ENCODE measurements at regions not wholly inside any gene's neighbourhood (a gene's known extent, or its start where the extent isn't known, plus 50 kb on each side); places are given as distances from the start of the nearest gene placed in this dataset.

- Histone ChIP-seq H3K9me3 (ENCODE audit: severe bottlenecking) (no peaks in the 10 kb centered on the region), H3K27me3 (ENCODE audit: insufficient read depth, poor library complexity, severe bottlenecking) (peaks cover 31% of the 10 kb centered on the region), H3K36me3 (ENCODE audit: low read depth) (no peaks in the 10 kb centered on the region), H3K27ac (ENCODE audit: poor library complexity, severe bottlenecking) (no peak overlapping the region), H3K4me1 (ENCODE audit: insufficient read depth, poor library complexity, severe bottlenecking) (peaks cover 4% of the 10 kb centered on the region), H3K4me3 (ENCODE audit: severe bottlenecking) (no peak overlapping the region)
- TF ChIP-seq CTCF (IDR thresholded peaks at IDR 0.05; ENCODE audit: poor library complexity, severe bottlenecking): no peak
- ATAC-seq (ENCODE audit: low read depth) (no peak), DNase-seq (ENCODE audit: low spot score) (no peak)
Measured at GRCh38 chr15:95325763-95326404, 1004.6 kb upstream of the NR2F2 start.

GRCh38 chr15:95326431-95327182 is 1003.9 kb upstream of the NR2F2 start:
- Histone ChIP-seq H3K4me3 (ENCODE audit: severe bottlenecking) (peak overlapping the region; percentile 1), H3K36me3 (ENCODE audit: low read depth) (no peaks in the 10 kb centered on the region), H3K27me3 (ENCODE audit: insufficient read depth, poor library complexity, severe bottlenecking) (peaks cover 29% of the 10 kb centered on the region), H3K27ac (ENCODE audit: poor library complexity, severe bottlenecking) (no peak overlapping the region), H3K9me3 (ENCODE audit: severe bottlenecking) (no peaks in the 10 kb centered on the region), H3K4me1 (ENCODE audit: insufficient read depth, poor library complexity, severe bottlenecking) (peaks cover 4% of the 10 kb centered on the region)
- TF ChIP-seq CTCF (IDR thresholded peaks at IDR 0.05; ENCODE audit: poor library complexity, severe bottlenecking): no peak
- ATAC-seq (ENCODE audit: low read depth): peak; percentile 58
- no peak for DNase-seq (ENCODE audit: low spot score)

DNA sequence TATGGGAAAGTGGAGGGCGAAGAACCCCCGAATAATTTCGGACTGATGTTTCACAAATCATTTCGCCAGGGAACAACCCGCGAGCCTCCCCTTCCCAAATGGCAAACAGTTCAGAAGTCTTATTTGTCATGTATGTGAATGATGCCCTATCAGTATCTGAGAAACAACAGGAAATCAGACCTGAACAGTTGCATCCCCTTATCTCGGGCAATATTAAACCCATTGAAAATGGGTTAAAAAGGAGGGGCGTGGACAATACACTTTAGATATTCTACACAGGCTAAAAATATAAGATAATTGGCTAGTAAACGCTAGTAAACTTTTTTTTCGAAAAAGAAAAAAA is 1003.3 kb upstream of the NR2F2 start:
- H3K36me3 ChIP-seq (ENCODE audit: low read depth): no peaks in the 10 kb centered on the region
- no peak for DNase-seq (ENCODE audit: low spot score)
- ATAC-seq (ENCODE audit: low read depth): no peak
- H3K9me3 ChIP-seq (ENCODE audit: severe bottlenecking): no peaks in the 10 kb centered on the region
- H3K27ac ChIP-seq (ENCODE audit: poor library complexity, severe bottlenecking): no peak overlapping the region
- H3K4me3 ChIP-seq (ENCODE audit: severe bottlenecking): no peak overlapping the region
- H3K27me3 ChIP-seq (ENCODE audit: insufficient read depth, poor library complexity, severe bottlenecking): peaks cover 29% of the 10 kb centered on the region
- H3K4me1 ChIP-seq (ENCODE audit: insufficient read depth, poor library complexity, severe bottlenecking): peaks cover 4% of the 10 kb centered on the region
- TF ChIP-seq CTCF (IDR thresholded peaks at IDR 0.05; ENCODE audit: poor library complexity, severe bottlenecking): no peak

DNA sequence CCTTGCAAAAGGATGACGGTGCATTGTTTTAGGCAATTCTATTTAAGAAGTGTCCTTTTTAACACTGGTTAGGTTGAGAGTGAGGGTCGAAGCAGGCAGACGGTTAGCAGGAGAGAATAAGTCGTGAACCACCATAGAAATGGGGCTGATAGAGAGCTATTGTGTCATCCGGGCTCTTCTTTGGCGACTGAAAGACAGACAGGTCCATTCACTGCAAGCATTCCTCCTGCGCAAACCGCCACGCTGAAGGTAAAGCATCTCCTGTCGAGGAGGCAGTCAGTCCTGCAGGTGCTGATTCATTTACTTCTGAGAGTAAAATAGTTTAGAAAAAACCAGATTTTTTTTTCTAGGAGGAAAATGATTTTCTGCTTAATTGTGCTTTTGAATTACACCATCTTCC is 1002.8 kb upstream of the NR2F2 start:
- Histone ChIP-seq H3K4me3 (ENCODE audit: severe bottlenecking) (no peak overlapping the region), H3K4me1 (ENCODE audit: insufficient read depth, poor library complexity, severe bottlenecking) (peaks cover 4% of the 10 kb centered on the region), H3K36me3 (ENCODE audit: low read depth) (no peaks in the 10 kb centered on the region), H3K27ac (ENCODE audit: poor library complexity, severe bottlenecking) (no peak overlapping the region), H3K27me3 (ENCODE audit: insufficient read depth, poor library complexity, severe bottlenecking) (peaks cover 29% of the 10 kb centered on the region), H3K9me3 (ENCODE audit: severe bottlenecking) (no peaks in the 10 kb centered on the region)
- no peak for DNase-seq (ENCODE audit: low spot score)
- ATAC-seq (ENCODE audit: low read depth): no peak
- TF ChIP-seq CTCF (IDR thresholded peaks at IDR 0.05; ENCODE audit: poor library complexity, severe bottlenecking): no peak

GRCh38 chr15:95328559-95328958 is 1001.9 kb upstream of the NR2F2 start:
- H3K36me3 ChIP-seq (ENCODE audit: low read depth): no peaks in the 10 kb centered on the region
- H3K27ac ChIP-seq (ENCODE audit: poor library complexity, severe bottlenecking): no peak overlapping the region
- ATAC-seq (ENCODE audit: low read depth): no peak
- no peak for TF ChIP-seq CTCF (IDR thresholded peaks at IDR 0.05; ENCODE audit: poor library complexity, severe bottlenecking)
- H3K4me1 ChIP-seq (ENCODE audit: insufficient read depth, poor library complexity, severe bottlenecking): peaks cover 4% of the 10 kb centered on the region
- no peak for DNase-seq (ENCODE audit: low spot score)
- peaks cover 29% of the 10 kb centered on the region for H3K27me3 ChIP-seq (ENCODE audit: insufficient read depth, poor library complexity, severe bottlenecking)
- no peak overlapping the region for H3K4me3 ChIP-seq (ENCODE audit: severe bottlenecking)
- H3K9me3 ChIP-seq (ENCODE audit: severe bottlenecking): no peaks in the 10 kb centered on the region
